IMR-90 (cell line): ENCODE measurements at regions not wholly inside any gene's neighbourhood (a gene's known extent, or its start where the extent isn't known, plus 50 kb on each side); places are given as distances from the start of the nearest gene placed in this dataset.
"Not testable (repeated sequence)": the region's sequence is repeated elsewhere in the genome, so short reads cannot be mapped to it uniquely, and the experiment has no call there.

ENCODE experiments used
- ATAC-seq: fragments of 200-7000 bp; cut with Tn5 transposase; 2 replicates; pipeline ENCODE4 v1.9.1; 2020; ENCODE audit warnings: low read depth, mild to moderate bottlenecking, moderate library complexity
- BruUV-seq: library from RNA; stranded (reverse); fragments of 400-500 nt; replicated peaks from 2 replicates; lab custom pipeline; 2021; lab: Mats Ljungman, UMichigan
- CTCF ChIA-PET: fragments of 300-600 bp; formaldehyde crosslinking; extraction: SDS; loops from one replicate; lab custom pipeline; 2021; ENCODE audit warnings: antibody characterized with exemption; lab: Yijun Ruan, JAX
- POLR2A ChIA-PET: fragments of 300-600 bp; sonication (Branson Sonifier 250); formaldehyde crosslinking; loops from one replicate; lab custom pipeline; 2022; ENCODE audit warnings: antibody characterized with exemption; ENCODE audit not compliant: unreplicated experiment; lab: Charles Lee
- DNase-seq: peaks from one replicate; pipeline ENCODE4 v3.0.0; 2013
- H2AFZ ChIP-seq: replicated peaks from 2 replicates; pipeline ENCODE3; 2013; ENCODE audit warnings: low read length, mild to moderate bottlenecking; ENCODE audit not compliant: poor library complexity
- H2AK5ac ChIP-seq: 2 replicates; pipeline ENCODE4 v1.6.1; 2013; ENCODE audit warnings: low read depth, low read length, inconsistent platforms
- H2AK9ac ChIP-seq: replicated peaks from 2 replicates; pipeline ENCODE3; 2013; ENCODE audit warnings: mild to moderate bottlenecking, low read depth, low read length, moderate library complexity; ENCODE audit not compliant: poor library complexity
- H2BK120ac ChIP-seq: 2 replicates; pipeline ENCODE4 v1.6.1; 2013; ENCODE audit warnings: low read depth, low read length, inconsistent platforms
- H2BK15ac ChIP-seq: 3 replicates; pipeline ENCODE4 v1.6.1; 2013; ENCODE audit warnings: low read depth, low read length, inconsistent platforms
- H2BK20ac ChIP-seq: 2 replicates; pipeline ENCODE4 v1.6.1; 2013; ENCODE audit warnings: low read depth, mild to moderate bottlenecking, inconsistent platforms, low read length, moderate library complexity
- H2BK5ac ChIP-seq: 2 replicates; pipeline ENCODE4 v1.6.1; 2013; ENCODE audit warnings: mild to moderate bottlenecking, low read depth, low read length, inconsistent platforms; ENCODE audit not compliant: poor library complexity, severe bottlenecking
- H3K14ac ChIP-seq: replicated peaks from 2 replicates; pipeline ENCODE4 v1.6.1; 2013; ENCODE audit warnings: low read depth, low read length, inconsistent platforms
- H3K18ac ChIP-seq: 2 replicates; pipeline ENCODE4 v1.6.1; 2013; ENCODE audit warnings: low read depth, low read length, control low read depth
- H3K23ac ChIP-seq: 2 replicates; pipeline ENCODE4 v1.6.1; 2013; ENCODE audit warnings: low read depth, low read length, inconsistent platforms
- H3K27ac ChIP-seq: 2 replicates; pipeline ENCODE4 v1.5.1; 2013; ENCODE audit warnings: mild to moderate bottlenecking, control low read depth, low read length; ENCODE audit not compliant: insufficient read depth
- H3K27me3 ChIP-seq: 2 replicates; pipeline ENCODE4 v1.6.1; 2013; ENCODE audit warnings: low read length; ENCODE audit not compliant: control insufficient read depth, insufficient read depth
- H3K36me3 ChIP-seq: 2 replicates; pipeline ENCODE4 v1.6.1; 2013; ENCODE audit warnings: low read length, mixed read lengths; ENCODE audit not compliant: control insufficient read depth, insufficient read depth
- H3K4ac ChIP-seq: 2 replicates; pipeline ENCODE4 v1.6.1; 2013; ENCODE audit warnings: low read depth, low read length, inconsistent platforms
- H3K4me1 ChIP-seq: 2 replicates; pipeline ENCODE4 v1.6.1; 2013; ENCODE audit warnings: low read length, mixed read lengths; ENCODE audit not compliant: control insufficient read depth, insufficient read depth
- H3K4me2 ChIP-seq: 2 replicates; pipeline ENCODE4 v1.6.1; 2013; ENCODE audit warnings: low read depth, mild to moderate bottlenecking, control low read depth, low read length, moderate library complexity
- H3K4me3 ChIP-seq: 2 replicates; pipeline ENCODE4 v1.5.1; 2013; ENCODE audit warnings: low read depth, mild to moderate bottlenecking, control low read depth, low read length, moderate library complexity; ENCODE audit not compliant: insufficient read depth
- H3K56ac ChIP-seq: 2 replicates; pipeline ENCODE4 v1.6.1; 2013; ENCODE audit warnings: low read length, inconsistent platforms; ENCODE audit not compliant: insufficient read depth; ENCODE audit errors: extremely low read depth
- H3K79me1 ChIP-seq, 2 experiments: 2 replicates each; pipeline ENCODE4 v1.6.1; 2013; ENCODE audit warnings: low read length in 2 of 2, inconsistent platforms in 1 of 2, low read depth in 1 of 2
- H3K9ac ChIP-seq: 2 replicates; pipeline ENCODE4 v1.6.1; 2013; ENCODE audit warnings: low read depth, low read length, control low read depth
- H3K9me1 ChIP-seq: 2 replicates; pipeline ENCODE4 v1.6.1; 2013; ENCODE audit warnings: low read length, inconsistent platforms; ENCODE audit not compliant: insufficient read depth
- H3K9me3 ChIP-seq: 2 replicates; pipeline ENCODE4 v1.6.1; 2013; ENCODE audit warnings: low read length; ENCODE audit not compliant: control insufficient read depth, insufficient read depth
- H4K20me1 ChIP-seq: 2 replicates; pipeline ENCODE4 v1.6.1; 2013; ENCODE audit warnings: low read length, inconsistent platforms; ENCODE audit not compliant: insufficient read depth
- H4K5ac ChIP-seq: 2 replicates; pipeline ENCODE4 v1.6.1; 2013; ENCODE audit warnings: mild to moderate bottlenecking, low read depth, low read length, control low read depth
- H4K8ac ChIP-seq, 2 experiments: 2 replicates each; pipeline ENCODE4 v1.6.1; 2013; ENCODE audit warnings: low read depth in 2 of 2, low read length in 2 of 2, control low read depth in 1 of 2, inconsistent platforms in 1 of 2
- H4K91ac ChIP-seq: 2 replicates; pipeline ENCODE4 v1.6.1; 2013; ENCODE audit warnings: low read depth, low read length, inconsistent platforms; ENCODE audit not compliant: insufficient read depth
- WGBS, 2 experiments: methylation state at CpG; one replicate each; pipeline versions ENCODE4 v1.1.5 to v1.1.7; 2013; ENCODE audit warnings: missing lambda C conversion rate in 2 of 2; ENCODE audit not compliant: insufficient read length in 1 of 2; ENCODE audit errors: extremely low coverage in 2 of 2; 5-methylcytosine and 5-hydroxymethylcytosine counted together
- dilution Hi-C: fragments of 300-500 bp; cut with HindIII; formaldehyde crosslinking; loops from one replicate; pipeline ENCODE4 v1.14.3; 2018; ENCODE audit warnings: low sequenced_read_pairs; ENCODE audit not compliant: unreplicated experiment
- in situ Hi-C: fragments of 300-500 bp; cut with MboI; formaldehyde crosslinking; loops from 3 replicates; pipeline ENCODE4 v1.14.3; 2019; ENCODE audit warnings: low sequenced_read_pairs, inconsistent platforms, mixed read lengths
- intact Hi-C: fragments of 100-400 bp; cut with micrococcal nuclease; formaldehyde crosslinking; loops from 2 replicates; pipeline ENCODE4 v1.10.0; 2022

- H3K18ac ChIP-seq, H3K56ac ChIP-seq, ATAC-seq, H4K91ac ChIP-seq, H3K23ac ChIP-seq, H3K4me2 ChIP-seq, H2AK5ac ChIP-seq, H3K4ac ChIP-seq, H3K4me1 ChIP-seq, H3K27ac ChIP-seq, H3K4me3 ChIP-seq, H3K9ac ChIP-seq, H3K14ac ChIP-seq, H2BK20ac ChIP-seq, DNase-seq, H2BK15ac ChIP-seq, H2BK5ac ChIP-seq, H3K79me1 ChIP-seq, H2AFZ ChIP-seq, H3K27me3 ChIP-seq, intact Hi-C loops, in situ Hi-C loops, H2AK9ac ChIP-seq, POLR2A ChIA-PET, H3K9me3 ChIP-seq, BruUV-seq, H4K8ac ChIP-seq, dilution Hi-C loops, H4K5ac ChIP-seq, H3K36me3 ChIP-seq, H4K20me1 ChIP-seq, H3K9me1 ChIP-seq, H2BK120ac ChIP-seq, CTCF ChIA-PET: not testable (repeated sequence)
- WGBS, 2 experiments, result no CpG with 5 or more reads among the region's 6 CpGs
Measured at GRCh38 chr12:89822992-89823391, 114.4 kb upstream of the ATP2B1 start.
